NCI-H2029 treated with DMSO at 0.1 percent for 48 hours (cell line): ENCODE measurements at regions not wholly inside any gene's neighbourhood (a gene's known extent, or its start where the extent isn't known, plus 50 kb on each side); places are given as distances from the start of the nearest gene placed in this dataset.
"Not testable (repeated sequence)": the region's sequence is repeated elsewhere in the genome, so short reads cannot be mapped to it uniquely, and the experiment has no call there.

Experiments used
- DNase-seq: peaks from one replicate; lab custom pipeline; 2025; lab: John Stamatoyannopoulos, UW

- DNase-seq: no peak
Measured at GRCh38 chr7:68162712-68163111, 1166.1 kb downstream of the TYW1 start.

GRCh38 chr7:68166525-68166924 lies 1169.9 kb downstream of the TYW1 start:
- DNase-seq: no peak

- DNase-seq: no peak
Measured at GRCh38 chr7:68173513-68173912, 1176.9 kb downstream of the TYW1 start.

GRCh38 chr7:68176974-68177373 lies 1180.3 kb downstream of the TYW1 start:
- peak; percentile 81 for DNase-seq

- DNase-seq: no peak
Measured at GRCh38 chr7:68180761-68181160, 1184.1 kb downstream of the TYW1 start.

GRCh38 chr7:68183176-68183575 lies 1186.5 kb downstream of the TYW1 start:
- DNase-seq: no peak

- peak; percentile 93 for DNase-seq
Measured at GRCh38 chr7:68185631-68186456, 1189.2 kb downstream of the TYW1 start.

- no peak for DNase-seq
Measured at GRCh38 chr7:68187532-68187931, 1190.9 kb downstream of the TYW1 start.

GRCh38 chr7:68192941-68193340 lies 1196.3 kb downstream of the TYW1 start:
- no peak for DNase-seq

- DNase-seq: not testable (repeated sequence)
Measured at GRCh38 chr7:68195642-68196041, 1199.0 kb downstream of the TYW1 start.

- DNase-seq: no peak
Measured at GRCh38 chr7:68200051-68200670, 1203.5 kb downstream of the TYW1 start.

GRCh38 chr7:68203251-68203650 lies 1206.6 kb downstream of the TYW1 start:
- no peak for DNase-seq

GRCh38 chr7:68205826-68206225 lies 1209.2 kb downstream of the TYW1 start:
- DNase-seq: no peak

GRCh38 chr7:68206946-68207485 lies 1210.4 kb downstream of the TYW1 start:
- no peak for DNase-seq

GRCh38 chr7:68207676-68208075 lies 1211.0 kb downstream of the TYW1 start:
- no peak for DNase-seq

GRCh38 chr7:68209486-68209885 lies 1212.9 kb downstream of the TYW1 start:
- no peak for DNase-seq

- no peak for DNase-seq
Measured at GRCh38 chr7:68213838-68214237, 1217.2 kb downstream of the TYW1 start.

- no peak for DNase-seq
Measured at GRCh38 chr7:68216051-68216450, 1219.4 kb downstream of the TYW1 start.

GRCh38 chr7:68217426-68217825 lies 1220.8 kb downstream of the TYW1 start:
- DNase-seq: no peak

GRCh38 chr7:68218461-68218860 lies 1221.8 kb downstream of the TYW1 start:
- DNase-seq: no peak

GRCh38 chr7:68222311-68222710 lies 1225.7 kb downstream of the TYW1 start:
- no peak for DNase-seq

GRCh38 chr7:68224041-68224741 lies 1227.6 kb downstream of the TYW1 start:
- DNase-seq: peak; percentile 60

- not testable (repeated sequence) for DNase-seq
Measured at GRCh38 chr7:68231011-68231410, 1234.4 kb downstream of the TYW1 start.
